Heart left ventricle (tissue), 16 donors: ENCODE measurements at regions not wholly inside any gene's neighbourhood (a gene's known extent, or its start where the extent isn't known, plus 50 kb on each side); places are given as distances from the start of the nearest gene placed in this dataset.

Experiments
- ATAC-seq, 4 donors: fragments of 200-7000 bp; cut with Tn5 transposase; one replicate each; pipeline ENCODE4 v1.9.1; 2020 to 2022; ENCODE audit warnings: moderate library complexity in 4 of 4, mild to moderate bottlenecking in 3 of 4, moderate number of reproducible peaks in 1 of 4
- DNase-seq, 5 donors: peaks; one replicate each; pipeline ENCODE4 v3.0.0-alpha.2; 2020
- H3K27ac ChIP-seq, 12 donors: fragments of 200-600 bp; sonication (generic) in 4 of 12; one replicate each; pipeline versions ENCODE4 v1.5.0 to v1.8.0; 2016 to 2022; ENCODE audit warnings: mild to moderate bottlenecking in 2 of 12
- H3K27me3 ChIP-seq, 9 donors: fragments of 200-600 bp; sonication (generic) in 2 of 9; one replicate each; pipeline versions ENCODE4 v1.5.1 to v1.8.0; 2016 to 2022; ENCODE audit warnings: mild to moderate bottlenecking in 3 of 9
- H3K36me3 ChIP-seq, 9 donors: fragments of 200-600 bp; sonication (generic) in 2 of 9; one replicate each; pipeline versions ENCODE4 v1.5.0 to v1.8.0; 2018 to 2022; ENCODE audit warnings: mild to moderate bottlenecking in 2 of 9
- H3K4me1 ChIP-seq, 12 donors: fragments of 200-600 bp; sonication (generic) in 4 of 12; one replicate each; pipeline versions ENCODE4 v1.5.0 to v1.8.0; 2016 to 2022; ENCODE audit warnings: mild to moderate bottlenecking in 3 of 12
- H3K4me3 ChIP-seq, 12 donors: fragments of 200-600 bp; sonication (generic) in 4 of 12; one replicate each; pipeline versions ENCODE4 v1.5.0 to v1.8.0; 2017 to 2022; ENCODE audit warnings: mild to moderate bottlenecking in 9 of 12, moderate library complexity in 4 of 12
- H3K9me3 ChIP-seq, 12 donors: fragments of 200-600 bp; sonication (generic) in 4 of 12; one replicate each; pipeline versions ENCODE4 v1.5.0 to v1.8.0; 2016 to 2022; ENCODE audit warnings: mild to moderate bottlenecking in 1 of 12
- POLR2A ChIP-seq, 2 donors: fragments of 450-650 bp; IDR thresholded peaks; one replicate each; pipeline ENCODE4 v1.6.1; 2017; ENCODE audit warnings: antibody characterized with exemption in 2 of 2, mild to moderate bottlenecking in 2 of 2, moderate library complexity in 2 of 2
- WGBS, 4 donors: extraction: QIAGEN DNeasy Blood & Tissue Kit in 2 of 4; methylation state at CpG; one replicate each; pipeline versions ENCODE4 v1.1.5 to v1.1.7; 2013 to 2018; 5-methylcytosine and 5-hydroxymethylcytosine counted together
- intact Hi-C, 10 donors: fragments of 100-400 bp; cut with DNase I; formaldehyde crosslinking; loops; one replicate each; pipeline versions ENCODE4 v1.11.1 to v1.14.2; 2022
- TF ChIP-seq, protein P1 (sequence below), 12 donors: fragments of 200-600 bp; sonication (generic) in 4 of 12; IDR thresholded peaks; one replicate each; pipeline versions ENCODE4 v1.5.0 to v1.8.0; 2018 to 2022; ENCODE audit warnings: antibody characterized with exemption in 12 of 12, mild to moderate bottlenecking in 5 of 12
- donor health status: ischemic (EF 13 %, LVEDD 7.1; RV severe dilation, severe dysfunction).
- donor health status: healthy with polysubstance abuse.
- donor health status: DM: no; HTN: yes; CAD: no.
- donor health status: DM: no; HTN: no; CAD: no.
- donor health status: ischemic (EF 25% LVEDD 6.9; RV normal size, moderate dysfunction).
- donor health status: ischemic (EF 25% LVEDD 5.7; RV mildly dilated, moderate dysfunction).
- donor health status: healthy.
- donor health status: DM: yes; HTN: yes; CAD: no.
- donor health status: ischemic (EF 35%, LVEDD 5.7; RV mildly dilated, moderate dysfunction).
- donor health status: nonischemic (EF 11% LVEDD 7.7; RV severe dilation, severe dysfunction).
- donor health status: DM: yes; HTN: yes; CAD: no.
- donor health status: PGD.
- donor health status: ischemic (EF 29% LVEDD 5.4; RV normal size, mild dysfunction).
- donor health status: nonischemic (EF 23%, LVEDD 6.1; RV moderate dilation, normal function).

DNA sequence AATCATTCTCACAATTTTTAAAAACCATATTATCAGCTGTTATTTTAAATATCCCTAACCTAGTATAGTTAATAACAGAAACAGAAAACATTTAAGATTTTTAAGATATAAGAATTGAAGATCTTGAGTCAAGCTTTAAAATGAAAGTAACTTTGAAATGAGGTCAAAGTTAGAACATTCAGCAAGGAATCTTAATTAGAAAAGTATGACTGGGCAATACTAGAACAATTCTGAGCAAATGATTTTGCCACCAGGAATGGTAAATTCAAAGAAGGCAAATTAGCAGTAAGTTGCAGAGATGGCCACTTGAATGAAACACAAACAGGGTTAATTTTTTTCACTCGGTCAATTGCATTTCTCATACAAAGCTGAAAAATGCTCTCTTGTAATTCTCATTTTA is 117.9 kb downstream of the NXNL2 start:
- no peak overlapping the region for H3K4me3 ChIP-seq
- intact Hi-C loops = loop anchor here in 2 of 10 donors (5.0 to 10.0 kb wide), 2 partner anchors 46 to 342 kb away; partner anchors contain the start of gene S1PR3 (in 1 of the 2)
- ATAC-seq (no peak), DNase-seq (no peak)
- TF ChIP-seq, protein P1, sequence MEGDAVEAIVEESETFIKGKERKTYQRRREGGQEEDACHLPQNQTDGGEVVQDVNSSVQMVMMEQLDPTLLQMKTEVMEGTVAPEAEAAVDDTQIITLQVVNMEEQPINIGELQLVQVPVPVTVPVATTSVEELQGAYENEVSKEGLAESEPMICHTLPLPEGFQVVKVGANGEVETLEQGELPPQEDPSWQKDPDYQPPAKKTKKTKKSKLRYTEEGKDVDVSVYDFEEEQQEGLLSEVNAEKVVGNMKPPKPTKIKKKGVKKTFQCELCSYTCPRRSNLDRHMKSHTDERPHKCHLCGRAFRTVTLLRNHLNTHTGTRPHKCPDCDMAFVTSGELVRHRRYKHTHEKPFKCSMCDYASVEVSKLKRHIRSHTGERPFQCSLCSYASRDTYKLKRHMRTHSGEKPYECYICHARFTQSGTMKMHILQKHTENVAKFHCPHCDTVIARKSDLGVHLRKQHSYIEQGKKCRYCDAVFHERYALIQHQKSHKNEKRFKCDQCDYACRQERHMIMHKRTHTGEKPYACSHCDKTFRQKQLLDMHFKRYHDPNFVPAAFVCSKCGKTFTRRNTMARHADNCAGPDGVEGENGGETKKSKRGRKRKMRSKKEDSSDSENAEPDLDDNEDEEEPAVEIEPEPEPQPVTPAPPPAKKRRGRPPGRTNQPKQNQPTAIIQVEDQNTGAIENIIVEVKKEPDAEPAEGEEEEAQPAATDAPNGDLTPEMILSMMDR (IDR thresholded peaks at IDR 0.05) = no peak
- no peak for TF ChIP-seq POLR2A (IDR thresholded peaks at IDR 0.05)
- no peaks in the 10 kb centered on the region for H3K36me3 ChIP-seq
- 67 to 78% (median 70%) methylated on average over 1 of the region's 1 CpG for WGBS, 4 donors
- H3K27me3 ChIP-seq = peaks cover 0 to 3% (median 0%) of the 10 kb centered on the region in 9 donors
- H3K4me1 ChIP-seq = peaks cover 0 to 20% (median 4%) of the 10 kb centered on the region in 12 donors
- peak overlapping the region in 4 of 12 donors; percentile 3 to 71 (median 10) for H3K27ac ChIP-seq
- peaks cover 0 to 8% (median 0%) of the 10 kb centered on the region in 12 donors for H3K9me3 ChIP-seq

DNA sequence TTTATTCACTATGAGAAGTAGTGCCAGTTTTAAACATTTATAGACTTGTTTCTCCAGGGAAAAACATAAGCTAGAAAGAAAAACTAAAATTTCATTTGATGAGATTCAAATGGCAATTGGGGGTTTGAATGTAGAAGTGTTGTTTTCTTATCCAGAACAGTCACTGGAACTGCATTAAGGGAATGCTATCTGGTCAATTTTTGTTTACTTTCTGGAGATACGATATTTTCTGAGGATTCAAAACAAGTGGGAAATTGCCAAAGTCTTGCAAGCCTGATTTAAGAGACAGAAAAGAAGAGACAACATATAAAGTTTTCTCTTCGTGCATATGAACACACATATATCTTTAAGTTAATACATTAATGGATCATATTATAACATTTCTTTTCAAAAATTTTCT is 118.4 kb downstream of the NXNL2 start:
- intact Hi-C loops = loop anchor here in 2 of 10 donors (5.0 to 10.0 kb wide), 2 partner anchors 46 to 341 kb away; partner anchors contain the start of gene S1PR3 (in 1 of the 2)
- H3K36me3 ChIP-seq = no peaks in the 10 kb centered on the region
- H3K27me3 ChIP-seq = peaks cover 0 to 3% (median 0%) of the 10 kb centered on the region in 9 donors
- no peak for ATAC-seq
- H3K4me3 ChIP-seq = no peak overlapping the region
- H3K27ac ChIP-seq = peak overlapping the region in 1 of 12 donors; percentile 71
- WGBS, 4 donors = 70 to 82% (median 77%) methylated on average over 2 of the region's 2 CpGs
- TF ChIP-seq, protein P1 (IDR thresholded peaks at IDR 0.05) = no peak
- no peak for TF ChIP-seq POLR2A (IDR thresholded peaks at IDR 0.05)
- peaks cover 0 to 20% (median 5%) of the 10 kb centered on the region in 12 donors for H3K4me1 ChIP-seq
- peaks cover 0 to 8% (median 0%) of the 10 kb centered on the region in 12 donors for H3K9me3 ChIP-seq
- no peak for DNase-seq

DNA sequence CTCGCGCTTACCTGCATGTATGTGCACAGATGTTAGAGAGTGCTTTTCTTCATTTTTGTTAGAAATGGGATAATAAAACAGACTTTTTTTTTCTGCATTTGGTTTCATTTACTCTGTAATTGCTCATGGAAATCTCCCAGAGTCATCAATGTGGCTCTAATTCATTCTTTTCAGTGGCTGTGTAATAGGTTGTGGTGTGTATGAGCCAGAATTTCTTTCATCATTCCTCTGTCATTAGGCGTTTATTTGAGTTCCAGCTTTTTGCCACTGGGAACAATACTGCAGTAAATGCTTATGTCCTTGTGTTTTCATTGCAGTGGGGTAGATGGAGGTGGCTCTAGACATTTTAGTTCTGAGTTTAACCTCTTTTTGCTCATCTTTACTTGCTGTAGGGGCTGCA is 118.9 kb downstream of the NXNL2 start:
- Histone ChIP-seq H3K9me3 (peaks cover 0 to 6% (median 0%) of the 10 kb centered on the region in 12 donors), H3K27me3 (peaks cover 0 to 3% (median 0%) of the 10 kb centered on the region in 9 donors), H3K4me1 (peaks cover 0 to 22% (median 6%) of the 10 kb centered on the region in 12 donors), H3K36me3 (no peaks in the 10 kb centered on the region), H3K4me3 (no peak overlapping the region), H3K27ac (no peak overlapping the region)
- DNase-seq = no peak
- intact Hi-C loops = loop anchor here in 2 of 10 donors (5.0 to 10.0 kb wide), 2 partner anchors 47 to 341 kb away; partner anchors contain the start of gene S1PR3 (in 1 of the 2)
- TF ChIP-seq POLR2A (IDR thresholded peaks at IDR 0.05) = no peak
- TF ChIP-seq, protein P1 (IDR thresholded peaks at IDR 0.05) = no peak
- WGBS, 4 donors = 83 to 88% (median 87%) methylated on average over 3 of the region's 3 CpGs
- no peak for ATAC-seq

DNA sequence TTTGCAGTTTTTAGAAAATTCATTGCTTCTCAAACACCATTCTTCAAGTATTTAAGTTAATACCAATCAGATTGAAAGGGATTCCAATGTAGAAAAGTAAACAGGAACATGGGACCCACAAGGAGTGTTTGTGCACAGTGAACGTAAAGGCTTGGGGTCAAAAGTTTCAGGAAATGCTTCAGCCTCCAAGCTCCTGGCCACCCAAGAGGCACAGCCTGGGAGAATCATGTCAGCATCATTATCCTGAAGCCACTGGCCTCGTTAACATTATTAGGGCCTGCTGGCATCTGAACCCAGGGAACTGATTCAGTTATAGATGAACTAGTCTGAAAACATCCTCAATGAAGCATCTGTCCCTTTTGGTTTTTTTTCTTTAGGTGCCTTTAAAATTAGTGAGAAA is 122.9 kb downstream of the NXNL2 start:
- Histone ChIP-seq H3K9me3 (peaks cover 0 to 5% (median 0%) of the 10 kb centered on the region in 12 donors), H3K36me3 (no peaks in the 10 kb centered on the region), H3K27me3 (peaks cover 0 to 3% (median 0%) of the 10 kb centered on the region in 9 donors), H3K4me3 (no peak overlapping the region), H3K4me1 (peaks cover 0 to 17% (median 1%) of the 10 kb centered on the region in 12 donors), H3K27ac (no peak overlapping the region)
- DNase-seq = no peak
- peak in 1 of 4 donors; percentile 38 for ATAC-seq
- TF ChIP-seq POLR2A (IDR thresholded peaks at IDR 0.05) = no peak
- TF ChIP-seq, protein P1 (IDR thresholded peaks at IDR 0.05) = no peak
- 32 to 55% (median 44%) methylated on average over 2 of the region's 2 CpGs for WGBS, 4 donors
- intact Hi-C loops = loop anchor here in 1 of 10 donors (10.0 kb wide), 1 partner anchor 337 kb away; the partner anchor contains the start of gene S1PR3
